Mesendoderm (in vitro differentiated cells): ENCODE measurements at regions not wholly inside any gene's neighbourhood (a gene's known extent, or its start where the extent isn't known, plus 50 kb on each side); places are given as distances from the start of the nearest gene placed in this dataset.

ENCODE experiments used
- DNase-seq: peaks from one replicate; pipeline ENCODE4 v3.0.0; 2013
- H2AK5ac ChIP-seq: 2 replicates; pipeline ENCODE4 v1.6.1; 2013; ENCODE audit warnings: low read length, inconsistent platforms
- H2BK120ac ChIP-seq: 2 replicates; pipeline ENCODE4 v1.6.1; 2013; ENCODE audit warnings: low read depth, mild to moderate bottlenecking, low read length, moderate library complexity, mixed read lengths
- H2BK15ac ChIP-seq: replicated peaks from 2 replicates; pipeline ENCODE4 v1.6.1; 2013; ENCODE audit warnings: low read depth, mild to moderate bottlenecking, moderate library complexity
- H2BK5ac ChIP-seq: 2 replicates; pipeline ENCODE4 v1.6.1; 2013; ENCODE audit warnings: low read length, inconsistent platforms
- H3K18ac ChIP-seq: 2 replicates; pipeline ENCODE4 v1.6.1; 2013; ENCODE audit warnings: mild to moderate bottlenecking, low read length, mixed read lengths
- H3K23ac ChIP-seq: one replicate; pipeline ENCODE4 v1.6.1; 2013; ENCODE audit warnings: low read length
- H3K27ac ChIP-seq: 2 replicates; pipeline ENCODE4 v1.5.1; 2013; ENCODE audit warnings: low read depth, mild to moderate bottlenecking, inconsistent platforms, low read length, moderate library complexity
- H3K27me3 ChIP-seq: 2 replicates; pipeline ENCODE4 v1.6.1; 2013; ENCODE audit warnings: low read length, control low read depth, mild to moderate bottlenecking, inconsistent platforms; ENCODE audit not compliant: insufficient read depth, poor library complexity
- H3K36me3 ChIP-seq: 2 replicates; pipeline ENCODE4 v1.6.1; 2013; ENCODE audit warnings: low read length, inconsistent platforms; ENCODE audit not compliant: control insufficient read depth, insufficient read depth
- H3K4ac ChIP-seq: one replicate; pipeline ENCODE4 v1.6.1; 2013; ENCODE audit warnings: low read depth, mild to moderate bottlenecking, low read length, moderate library complexity
- H3K4me1 ChIP-seq: 2 replicates; pipeline ENCODE4 v1.6.1; 2013; ENCODE audit warnings: low read depth, low read length, inconsistent platforms; ENCODE audit not compliant: control insufficient read depth
- H3K4me2 ChIP-seq: 2 replicates; pipeline ENCODE4 v1.6.1; 2013; ENCODE audit warnings: low read length
- H3K4me3 ChIP-seq: 2 replicates; pipeline ENCODE4 v1.5.1; 2013; ENCODE audit warnings: mild to moderate bottlenecking, low read length
- H3K56ac ChIP-seq: one replicate; pipeline ENCODE4 v1.6.1; 2013; ENCODE audit warnings: low read length
- H3K79me1 ChIP-seq: 2 replicates; pipeline ENCODE4 v1.6.1; 2013; ENCODE audit warnings: low read length, inconsistent platforms
- H3K79me2 ChIP-seq: 2 replicates; pipeline ENCODE4 v1.6.1; 2013; ENCODE audit warnings: mild to moderate bottlenecking, low read length; ENCODE audit not compliant: control insufficient read depth, insufficient read depth
- H3K9ac ChIP-seq: 2 replicates; pipeline ENCODE4 v1.6.1; 2013; ENCODE audit warnings: low read length, inconsistent platforms
- H4K5ac ChIP-seq: one replicate; pipeline ENCODE4 v1.6.1; 2013; ENCODE audit warnings: low read length
- H4K8ac ChIP-seq: one replicate; pipeline ENCODE4 v1.6.1; 2013; ENCODE audit warnings: low read depth, mild to moderate bottlenecking, control low read depth, low read length, moderate library complexity
- WGBS: extraction: QIAGEN DNeasy Blood & Tissue Kit; methylation state at CpG from one replicate; pipeline ENCODE4 v1.1.7; 2013; ENCODE audit warnings: low lambda C conversion rate, missing lambda C conversion rate; ENCODE audit not compliant: insufficient coverage; ENCODE audit errors: extremely low coverage; 5-methylcytosine and 5-hydroxymethylcytosine counted together

DNA sequence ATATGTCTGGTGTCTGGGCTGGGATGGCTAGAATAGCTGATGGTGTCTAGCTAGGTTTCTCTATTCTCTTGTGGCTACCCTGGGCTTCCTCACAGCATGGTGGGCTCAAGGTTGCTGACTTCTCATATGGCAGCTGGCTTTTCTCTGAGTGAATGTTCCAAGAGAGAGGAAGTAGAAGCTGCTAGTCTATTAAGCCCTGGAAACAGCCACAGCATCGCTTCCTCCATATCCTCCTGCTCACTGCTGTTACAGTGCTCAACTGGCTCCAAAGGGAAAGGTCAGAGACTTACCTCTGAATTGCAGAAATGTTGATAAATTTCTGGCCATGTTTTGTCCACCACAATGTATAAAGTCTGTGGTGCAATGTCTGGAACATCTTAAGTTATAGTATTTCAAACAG lies 299.9 kb upstream of the ADAMTS9 start:
- Histone ChIP-seq H3K4me2 (no peak overlapping the region), H2BK120ac (no peak overlapping the region), H3K36me3 (no peaks in the 10 kb centered on the region), H3K18ac (no peak overlapping the region), H2AK5ac (no peak overlapping the region), H3K4ac (no peak overlapping the region), H2BK15ac (no peak overlapping the region), H2BK5ac (no peak overlapping the region), H3K23ac (no peak overlapping the region), H3K27ac (no peak overlapping the region), H3K79me1 (no peaks in the 10 kb centered on the region), H3K4me1 (peaks cover under 1% of the 10 kb centered on the region), H3K27me3 (no peaks in the 10 kb centered on the region), H3K9ac (no peak overlapping the region), H4K8ac (no peak overlapping the region), H3K79me2 (no peaks in the 10 kb centered on the region), H4K5ac (no peak overlapping the region), H3K56ac (no peak overlapping the region), H3K4me3 (no peak overlapping the region)
- WGBS, result no CpG with 5 or more reads among the region's 1 CpG
- DNase-seq, result no peak

- WGBS, result no CpG with 5 or more reads among the region's 2 CpGs
- H3K4ac ChIP-seq, result no peak overlapping the region
- H3K23ac ChIP-seq, result no peak overlapping the region
Observed at GRCh38 chr3:64985072-64985471, 297.3 kb upstream of the ADAMTS9 start.

DNA sequence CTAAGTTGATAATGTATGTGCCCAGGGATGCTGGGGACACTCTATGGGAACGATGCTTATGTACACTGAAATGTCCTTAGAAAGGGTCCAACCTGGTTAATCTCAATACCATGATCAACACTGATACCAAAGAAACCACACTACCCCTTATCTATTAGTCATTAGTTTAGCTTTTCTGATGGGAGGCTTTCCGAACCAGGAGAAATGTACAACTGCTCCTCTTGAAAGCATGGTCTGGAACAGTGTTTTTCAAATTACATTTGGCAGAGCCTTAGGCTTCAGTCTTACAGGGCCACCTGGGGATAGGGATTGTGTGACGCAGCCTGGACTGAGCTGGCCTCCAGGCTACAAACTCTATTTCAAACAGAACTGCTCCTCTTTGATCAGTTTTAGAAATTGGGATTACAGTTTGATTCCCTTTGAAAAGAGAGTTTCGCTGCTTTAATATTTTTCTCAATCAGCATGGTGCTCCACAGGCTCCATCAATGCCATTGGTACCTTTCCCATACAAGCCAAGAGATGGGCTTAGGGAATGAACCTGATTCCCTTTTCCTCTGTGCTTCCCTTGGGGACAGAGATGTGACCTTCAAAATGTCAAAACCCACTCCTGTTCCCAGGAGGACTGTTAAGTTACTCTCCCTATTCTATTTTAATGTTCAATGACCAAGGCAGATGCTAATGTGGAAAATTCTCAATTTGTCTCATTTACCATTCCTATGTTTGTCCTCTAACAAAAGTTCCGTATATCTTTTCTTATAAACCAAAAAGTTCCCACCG lies 296.0 kb upstream of the ADAMTS9 start:
- no peak overlapping the region for H3K56ac ChIP-seq
- no peak overlapping the region for H3K27ac ChIP-seq
- no CpG with 5 or more reads among the region's 6 CpGs for WGBS
- no peaks in the 10 kb centered on the region for H3K27me3 ChIP-seq
- no peak overlapping the region for H3K4me2 ChIP-seq
- H3K36me3 ChIP-seq, result no peaks in the 10 kb centered on the region
- H3K9ac ChIP-seq, result no peak overlapping the region
- no peak overlapping the region for H2AK5ac ChIP-seq
- H3K4me1 ChIP-seq, result no peaks in the 10 kb centered on the region
- no peak overlapping the region for H2BK120ac ChIP-seq
- H3K18ac ChIP-seq, result no peak overlapping the region
- H4K5ac ChIP-seq, result no peak overlapping the region
- no peaks in the 10 kb centered on the region for H3K79me1 ChIP-seq
- no peak overlapping the region for H4K8ac ChIP-seq
- no peaks in the 10 kb centered on the region for H3K79me2 ChIP-seq
- H3K23ac ChIP-seq, result no peak overlapping the region
- H2BK15ac ChIP-seq, result no peak overlapping the region
- no peak overlapping the region for H3K4ac ChIP-seq
- DNase-seq, result no peak
- no peak overlapping the region for H3K4me3 ChIP-seq
- H2BK5ac ChIP-seq, result no peak overlapping the region

More at GRCh38 chr3:64985072-64985471, 297.3 kb upstream of the ADAMTS9 start:
- no peak overlapping the region for H2BK15ac ChIP-seq
- H3K4me1 ChIP-seq, result no peaks in the 10 kb centered on the region
- no peaks in the 10 kb centered on the region for H3K36me3 ChIP-seq
- H3K27ac ChIP-seq, result no peak overlapping the region
- H3K4me2 ChIP-seq, result no peak overlapping the region
- H4K5ac ChIP-seq, result no peak overlapping the region
- H3K79me1 ChIP-seq, result no peaks in the 10 kb centered on the region
- H2BK5ac ChIP-seq, result no peak overlapping the region
- no peak overlapping the region for H3K4me3 ChIP-seq
- no peaks in the 10 kb centered on the region for H3K79me2 ChIP-seq
- no peak overlapping the region for H2BK120ac ChIP-seq
- DNase-seq, result no peak
- no peak overlapping the region for H2AK5ac ChIP-seq
- no peak overlapping the region for H3K56ac ChIP-seq
- no peak overlapping the region for H3K9ac ChIP-seq
- H4K8ac ChIP-seq, result no peak overlapping the region
- no peaks in the 10 kb centered on the region for H3K27me3 ChIP-seq
- H3K18ac ChIP-seq, result no peak overlapping the region

- Histone ChIP-seq H3K4me3 (no peak overlapping the region), H3K56ac (no peak overlapping the region), H3K79me1 (no peaks in the 10 kb centered on the region), H3K23ac (no peak overlapping the region), H3K36me3 (no peaks in the 10 kb centered on the region), H3K4ac (no peak overlapping the region), H2BK5ac (no peak overlapping the region), H2AK5ac (no peak overlapping the region), H2BK120ac (no peak overlapping the region), H3K27me3 (no peaks in the 10 kb centered on the region), H3K79me2 (no peaks in the 10 kb centered on the region), H2BK15ac (no peak overlapping the region), H3K9ac (no peak overlapping the region), H4K8ac (no peak overlapping the region), H4K5ac (no peak overlapping the region), H3K4me1 (no peaks in the 10 kb centered on the region), H3K27ac (peak overlapping the region; percentile 75), H3K4me2 (no peak overlapping the region), H3K18ac (peak overlapping the region; percentile 16)
- DNase-seq, result peak; percentile 92
- no CpG with 5 or more reads among the region's 8 CpGs for WGBS
Observed at GRCh38 chr3:64977308-64978100, 289.7 kb upstream of the ADAMTS9 start.

GRCh38 chr3:64976456-64976855 lies 288.7 kb upstream of the ADAMTS9 start:
- Histone ChIP-seq H2BK5ac (no peak overlapping the region), H3K27ac (no peak overlapping the region), H3K79me1 (no peaks in the 10 kb centered on the region)

More at GRCh38 chr3:64976456-64976855, 288.7 kb upstream of the ADAMTS9 start:
- Histone ChIP-seq H3K4me2 (no peak overlapping the region), H3K4me1 (no peaks in the 10 kb centered on the region), H3K4me3 (no peak overlapping the region), H2AK5ac (no peak overlapping the region), H3K27me3 (no peaks in the 10 kb centered on the region), H3K36me3 (no peaks in the 10 kb centered on the region), H3K18ac (no peak overlapping the region), H3K4ac (peak overlapping the region; percentile 2), H4K8ac (no peak overlapping the region), H3K9ac (no peak overlapping the region), H2BK15ac (no peak overlapping the region), H3K23ac (no peak overlapping the region), H3K56ac (no peak overlapping the region), H3K79me2 (no peaks in the 10 kb centered on the region), H4K5ac (no peak overlapping the region), H2BK120ac (no peak overlapping the region)
- WGBS, result no CpG with 5 or more reads among the region's 4 CpGs
- DNase-seq, result no peak
